Type B pancreatic cell (in vitro differentiated cells): ENCODE measurements at regions not wholly inside any gene's neighbourhood (a gene's known extent, or its start where the extent isn't known, plus 50 kb on each side); places are given as distances from the start of the nearest gene placed in this dataset.

Experiments used
- DNase-seq: peaks from one replicate; pipeline ENCODE4 v3.0.0; 2021; ENCODE audit warnings: mixed read lengths; ENCODE audit not compliant: unreplicated experiment; ENCODE audit errors: extremely low spot score
- H3K27ac Mint-ChIP-seq: 2 replicates; pipeline ENCODE4 v1.8.0; 2021; ENCODE audit warnings: mild to moderate bottlenecking, mixed read lengths
- H3K27me3 Mint-ChIP-seq: 2 replicates; pipeline ENCODE4 v1.8.0; 2021; ENCODE audit warnings: mixed read lengths
- H3K36me3 Mint-ChIP-seq: 2 replicates; pipeline ENCODE4 v1.8.0; 2021; ENCODE audit warnings: mixed read lengths
- H3K4me1 Mint-ChIP-seq: one replicate; pipeline ENCODE4 v1.8.0; 2021; ENCODE audit warnings: mixed read lengths; ENCODE audit not compliant: unreplicated experiment
- H3K4me3 Mint-ChIP-seq: 2 replicates; pipeline ENCODE4 v1.8.0; 2021; ENCODE audit warnings: mild to moderate bottlenecking, mixed read lengths
- H3K9me3 Mint-ChIP-seq: 2 replicates; pipeline ENCODE4 v1.8.0; 2021; ENCODE audit warnings: mixed read lengths
- TF ChIP-seq, protein P1 (sequence below): fragments of 200-600 bp; sonication (generic); conservative IDR thresholded peaks from 2 replicates; pipeline ENCODE4 v1.5.0; 2021; ENCODE audit warnings: antibody characterized with exemption, mild to moderate bottlenecking

- TF ChIP-seq, protein P1, sequence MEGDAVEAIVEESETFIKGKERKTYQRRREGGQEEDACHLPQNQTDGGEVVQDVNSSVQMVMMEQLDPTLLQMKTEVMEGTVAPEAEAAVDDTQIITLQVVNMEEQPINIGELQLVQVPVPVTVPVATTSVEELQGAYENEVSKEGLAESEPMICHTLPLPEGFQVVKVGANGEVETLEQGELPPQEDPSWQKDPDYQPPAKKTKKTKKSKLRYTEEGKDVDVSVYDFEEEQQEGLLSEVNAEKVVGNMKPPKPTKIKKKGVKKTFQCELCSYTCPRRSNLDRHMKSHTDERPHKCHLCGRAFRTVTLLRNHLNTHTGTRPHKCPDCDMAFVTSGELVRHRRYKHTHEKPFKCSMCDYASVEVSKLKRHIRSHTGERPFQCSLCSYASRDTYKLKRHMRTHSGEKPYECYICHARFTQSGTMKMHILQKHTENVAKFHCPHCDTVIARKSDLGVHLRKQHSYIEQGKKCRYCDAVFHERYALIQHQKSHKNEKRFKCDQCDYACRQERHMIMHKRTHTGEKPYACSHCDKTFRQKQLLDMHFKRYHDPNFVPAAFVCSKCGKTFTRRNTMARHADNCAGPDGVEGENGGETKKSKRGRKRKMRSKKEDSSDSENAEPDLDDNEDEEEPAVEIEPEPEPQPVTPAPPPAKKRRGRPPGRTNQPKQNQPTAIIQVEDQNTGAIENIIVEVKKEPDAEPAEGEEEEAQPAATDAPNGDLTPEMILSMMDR, result no peak
- H3K4me3 Mint-ChIP-seq, result no peak overlapping the region
- no peaks in the 10 kb centered on the region for H3K9me3 Mint-ChIP-seq
- no peaks in the 10 kb centered on the region for H3K36me3 Mint-ChIP-seq
- H3K27ac Mint-ChIP-seq, result no peak overlapping the region
- H3K27me3 Mint-ChIP-seq, result peaks cover 9% of the 10 kb centered on the region
- peaks cover 5% of the 10 kb centered on the region for H3K4me1 Mint-ChIP-seq
- no peak for DNase-seq
Measured at GRCh38 chr1:224850446-224850845, 79.0 kb upstream of the DNAH14 start.

GRCh38 chr1:224851210-224851847 is 78.1 kb upstream of the DNAH14 start:
- TF ChIP-seq, protein P1, result peak; percentile 78
- H3K4me3 Mint-ChIP-seq, result no peak overlapping the region
- H3K36me3 Mint-ChIP-seq, result no peaks in the 10 kb centered on the region
- peaks cover 9% of the 10 kb centered on the region for H3K27me3 Mint-ChIP-seq
- DNase-seq, result no peak
- peaks cover 5% of the 10 kb centered on the region for H3K4me1 Mint-ChIP-seq
- no peak overlapping the region for H3K27ac Mint-ChIP-seq
- no peaks in the 10 kb centered on the region for H3K9me3 Mint-ChIP-seq

GRCh38 chr1:224851848-224852261 is 77.6 kb upstream of the DNAH14 start:
- Mint-ChIP-seq H3K4me3 (no peak overlapping the region), H3K9me3 (no peaks in the 10 kb centered on the region), H3K36me3 (no peaks in the 10 kb centered on the region), H3K27me3 (peaks cover 9% of the 10 kb centered on the region), H3K27ac (no peak overlapping the region), H3K4me1 (peaks cover 5% of the 10 kb centered on the region)
- no peak for DNase-seq
- TF ChIP-seq, protein P1, result no peak

DNA sequence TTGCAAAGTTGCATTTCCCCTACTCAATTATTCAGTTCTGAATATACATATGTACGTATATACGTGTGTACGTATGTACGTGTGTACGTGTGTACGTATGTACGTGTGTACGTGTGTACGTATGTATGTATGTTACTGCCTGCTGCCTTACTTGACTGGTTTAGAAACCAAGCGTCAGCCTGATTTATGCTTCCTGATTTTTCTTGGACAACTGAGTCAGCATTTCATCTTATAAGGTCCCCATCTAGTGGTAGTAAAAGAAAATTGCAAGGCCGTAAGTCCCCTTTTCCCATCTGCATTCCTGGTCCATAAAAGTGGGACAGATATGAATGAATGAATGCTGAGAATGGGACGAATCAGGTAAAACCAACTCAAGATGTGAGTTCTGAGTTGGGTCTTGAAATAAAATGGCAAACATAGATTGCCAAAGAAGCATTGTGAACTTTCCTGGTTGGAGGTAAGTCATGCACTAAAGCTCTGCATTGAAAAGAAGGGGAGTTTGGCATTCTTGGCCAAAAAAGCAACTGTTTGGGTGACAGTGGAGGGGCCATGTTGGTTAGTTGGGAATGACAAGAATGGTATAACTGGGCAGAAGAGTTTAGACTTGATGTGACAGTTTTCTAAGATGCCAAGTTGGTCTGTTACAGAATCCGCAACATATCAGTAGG is 76.4 kb upstream of the DNAH14 start:
- TF ChIP-seq, protein P1, result peak; percentile 84
- H3K27me3 Mint-ChIP-seq, result peaks cover 9% of the 10 kb centered on the region

DNA sequence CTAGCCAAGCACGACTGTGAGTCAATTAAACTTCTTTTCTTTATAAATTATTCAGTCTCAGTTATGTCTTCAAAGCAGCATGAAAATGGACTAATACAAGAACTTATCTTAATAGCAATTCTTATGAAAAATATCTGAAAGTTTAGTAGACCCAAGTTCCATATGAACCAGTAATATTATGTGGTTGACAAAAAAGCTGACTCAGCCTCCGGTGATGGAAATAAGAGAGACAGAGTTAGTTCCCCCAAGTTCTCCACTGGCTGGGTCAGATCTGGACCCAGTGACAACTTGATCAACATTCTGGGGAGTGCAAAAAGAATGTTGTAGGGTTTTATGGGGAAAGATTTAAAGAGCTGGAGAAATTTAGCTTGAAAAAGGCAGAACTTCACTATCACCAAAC is 72.5 kb upstream of the DNAH14 start:
- no peaks in the 10 kb centered on the region for H3K9me3 Mint-ChIP-seq

More for the DNA sequence above, 76.4 kb upstream of the DNAH14 start:
- peaks cover 5% of the 10 kb centered on the region for H3K4me1 Mint-ChIP-seq
- H3K4me3 Mint-ChIP-seq, result no peak overlapping the region
- no peaks in the 10 kb centered on the region for H3K9me3 Mint-ChIP-seq
- H3K36me3 Mint-ChIP-seq, result no peaks in the 10 kb centered on the region
- no peak for DNase-seq
- H3K27ac Mint-ChIP-seq, result no peak overlapping the region

More for the DNA sequence above, 72.5 kb upstream of the DNAH14 start:
- Mint-ChIP-seq H3K36me3 (no peaks in the 10 kb centered on the region), H3K27ac (no peak overlapping the region), H3K27me3 (peaks cover 9% of the 10 kb centered on the region), H3K4me1 (peaks cover 5% of the 10 kb centered on the region), H3K4me3 (no peak overlapping the region)
- TF ChIP-seq, protein P1, result no peak
- no peak for DNase-seq
